COLO829 (cell line): ENCODE measurements at regions not wholly inside any gene's neighbourhood (a gene's known extent, or its start where the extent isn't known, plus 50 kb on each side); places are given as distances from the start of the nearest gene placed in this dataset.
A peak's percentile ranks its signal among the peaks of the same experiment; 100 is the strongest.
"Not testable (repeated sequence)": the region's sequence is repeated elsewhere in the genome, so short reads cannot be mapped to it uniquely, and the experiment has no call there.

Experiments
- DNase-seq: peaks from one replicate; pipeline ENCODE4 v3.0.0; 2012; ENCODE audit warnings: low spot score

GRCh38 chr16:60137891-60138290, 1403.8 kb upstream of the GOT2 start:
- no peak for DNase-seq

GRCh38 chr16:60127196-60127595, 1393.1 kb upstream of the GOT2 start:
- no peak for DNase-seq

- DNase-seq, result not testable (repeated sequence)
These were observed 1392.0 kb upstream of the GOT2 start for GRCh38 chr16:60126115-60126514.

- peak; percentile 8 for DNase-seq
These were observed 1389.4 kb upstream of the GOT2 start for GRCh38 chr16:60123392-60124023.

GRCh38 chr16:60120586-60120985, 1386.5 kb upstream of the GOT2 start:
- DNase-seq, result no peak

- no peak for DNase-seq
These were observed 1376.4 kb upstream of the GOT2 start for GRCh38 chr16:60110531-60110930.

- DNase-seq, result no peak
These were observed 1373.8 kb upstream of the GOT2 start for GRCh38 chr16:60107871-60108270.

GRCh38 chr16:60107437-60107836, 1373.3 kb upstream of the GOT2 start:
- no peak for DNase-seq

GRCh38 chr16:60100371-60100770, 1366.3 kb upstream of the GOT2 start:
- no peak for DNase-seq

- no peak for DNase-seq
These were observed 1357.4 kb upstream of the GOT2 start for GRCh38 chr16:60091529-60091928.

- peak; percentile 51 for DNase-seq
These were observed 1357.0 kb upstream of the GOT2 start for GRCh38 chr16:60091071-60091470.

GRCh38 chr16:60087530-60087929, 1353.4 kb upstream of the GOT2 start:
- no peak for DNase-seq

GRCh38 chr16:60078819-60079218, 1344.7 kb upstream of the GOT2 start:
- not testable (repeated sequence) for DNase-seq

GRCh38 chr16:60077861-60078260, 1343.7 kb upstream of the GOT2 start:
- no peak for DNase-seq

- no peak for DNase-seq
These were observed 1340.3 kb upstream of the GOT2 start for GRCh38 chr16:60074378-60074777.

- DNase-seq, result no peak
These were observed 1339.3 kb upstream of the GOT2 start for GRCh38 chr16:60073376-60073775.

GRCh38 chr16:60064026-60064425, 1329.9 kb upstream of the GOT2 start:
- DNase-seq, result no peak

GRCh38 chr16:60061396-60061795, 1327.3 kb upstream of the GOT2 start:
- no peak for DNase-seq

- DNase-seq, result no peak
These were observed 1326.6 kb upstream of the GOT2 start for GRCh38 chr16:60060731-60061130.

- DNase-seq, result no peak
These were observed 1325.0 kb upstream of the GOT2 start for GRCh38 chr16:60059141-60059540.

GRCh38 chr16:60041671-60042070, 1307.6 kb upstream of the GOT2 start:
- no peak for DNase-seq

GRCh38 chr16:60031740-60032139, 1297.6 kb upstream of the GOT2 start:
- peak; percentile 0 for DNase-seq

GRCh38 chr16:60027351-60027750, 1293.2 kb upstream of the GOT2 start:
- peak; percentile 27 for DNase-seq

GRCh38 chr16:60013076-60013475, 1279.0 kb upstream of the GOT2 start:
- no peak for DNase-seq

GRCh38 chr16:60001523-60001922, 1267.4 kb upstream of the GOT2 start:
- no peak for DNase-seq
